ENCODE measurements at regions not wholly inside any gene's neighbourhood (a gene's known extent, or its start where the extent isn't known, plus 50 kb on each side); places are given as distances from the start of the nearest gene placed in this dataset.

- Histone ChIP-seq H3K27me3 (ENCODE audit: insufficient read depth) (no peaks in the 10 kb centered on the region), H3K27ac (ENCODE audit: low read depth in 2 of 2, low read length in 1 of 2) (no peak overlapping the region), H3F3A (replicated peaks; ENCODE audit: insufficient read depth) (no peaks in the 10 kb centered on the region), H3K9me2 (no peaks in the 10 kb centered on the region), H3K9me3 (no peaks in the 10 kb centered on the region), H2AFZ (ENCODE audit: low read depth) (no peak overlapping the region), H3K4me2 (no peak overlapping the region), H3K36me3 (replicated peaks in 1 of 2; ENCODE audit: control insufficient read depth in 1 of 2, insufficient read depth in 2 of 2, low read length in 1 of 2) (no peaks in the 10 kb centered on the region), H3K4me3 (ENCODE audit: low read depth in 2 of 2, low read length in 1 of 2) (no peak overlapping the region), H3K9ac (no peak overlapping the region), H3K4me1 (ENCODE audit: control insufficient read depth in 1 of 2, insufficient read depth in 2 of 2, low read depth in 1 of 2, low read length in 1 of 2) (no peaks in the 10 kb centered on the region), H3K79me2 (ENCODE audit: insufficient read depth) (no peaks in the 10 kb centered on the region), H4K20me1 (ENCODE audit: insufficient read depth) (no peaks in the 10 kb centered on the region)
- DNase-seq, result no peak
- CTCF ChIA-PET, result no interaction called here
- POLR2A ChIA-PET, result no interaction called here
- TF ChIP-seq POLR2AphosphoS5 (IDR thresholded peaks at IDR 0.05; ENCODE audit: low read depth, low read length), result no peak
- TF ChIP-seq EP300 (IDR thresholded peaks at IDR 0.05; ENCODE audit: borderline replicate concordance in 1 of 2, low read depth in 1 of 2, low read length in 1 of 2), result no peak
- TF ChIP-seq, protein P1, sequence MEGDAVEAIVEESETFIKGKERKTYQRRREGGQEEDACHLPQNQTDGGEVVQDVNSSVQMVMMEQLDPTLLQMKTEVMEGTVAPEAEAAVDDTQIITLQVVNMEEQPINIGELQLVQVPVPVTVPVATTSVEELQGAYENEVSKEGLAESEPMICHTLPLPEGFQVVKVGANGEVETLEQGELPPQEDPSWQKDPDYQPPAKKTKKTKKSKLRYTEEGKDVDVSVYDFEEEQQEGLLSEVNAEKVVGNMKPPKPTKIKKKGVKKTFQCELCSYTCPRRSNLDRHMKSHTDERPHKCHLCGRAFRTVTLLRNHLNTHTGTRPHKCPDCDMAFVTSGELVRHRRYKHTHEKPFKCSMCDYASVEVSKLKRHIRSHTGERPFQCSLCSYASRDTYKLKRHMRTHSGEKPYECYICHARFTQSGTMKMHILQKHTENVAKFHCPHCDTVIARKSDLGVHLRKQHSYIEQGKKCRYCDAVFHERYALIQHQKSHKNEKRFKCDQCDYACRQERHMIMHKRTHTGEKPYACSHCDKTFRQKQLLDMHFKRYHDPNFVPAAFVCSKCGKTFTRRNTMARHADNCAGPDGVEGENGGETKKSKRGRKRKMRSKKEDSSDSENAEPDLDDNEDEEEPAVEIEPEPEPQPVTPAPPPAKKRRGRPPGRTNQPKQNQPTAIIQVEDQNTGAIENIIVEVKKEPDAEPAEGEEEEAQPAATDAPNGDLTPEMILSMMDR (IDR thresholded peaks at IDR 0.05), result no peak
- TF ChIP-seq, protein P2, sequence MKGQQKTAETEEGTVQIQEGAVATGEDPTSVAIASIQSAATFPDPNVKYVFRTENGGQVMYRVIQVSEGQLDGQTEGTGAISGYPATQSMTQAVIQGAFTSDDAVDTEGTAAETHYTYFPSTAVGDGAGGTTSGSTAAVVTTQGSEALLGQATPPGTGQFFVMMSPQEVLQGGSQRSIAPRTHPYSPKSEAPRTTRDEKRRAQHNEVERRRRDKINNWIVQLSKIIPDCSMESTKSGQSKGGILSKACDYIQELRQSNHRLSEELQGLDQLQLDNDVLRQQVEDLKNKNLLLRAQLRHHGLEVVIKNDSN (IDR thresholded peaks at IDR 0.05; ENCODE audit: borderline replicate concordance, low read depth), result no peak
- TF ChIP-seq RFX5 (IDR thresholded peaks at IDR 0.05; ENCODE audit: low read length), result no peak
- no peak for TF ChIP-seq GATA2 (CRISPR knock-in tag; IDR thresholded peaks at IDR 0.05)
- TF ChIP-seq, protein P3, sequence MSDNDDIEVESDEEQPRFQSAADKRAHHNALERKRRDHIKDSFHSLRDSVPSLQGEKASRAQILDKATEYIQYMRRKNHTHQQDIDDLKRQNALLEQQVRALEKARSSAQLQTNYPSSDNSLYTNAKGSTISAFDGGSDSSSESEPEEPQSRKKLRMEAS (IDR thresholded peaks at IDR 0.05; ENCODE audit: low read depth), result no peak
- no peak for TF ChIP-seq FOSL2 (IDR thresholded peaks at IDR 0.05; ENCODE audit: borderline replicate concordance, low read depth)
- TF ChIP-seq JUND (IDR thresholded peaks at IDR 0.05), result no peak
- TF ChIP-seq SIN3A (IDR thresholded peaks at IDR 0.05; ENCODE audit: borderline replicate concordance, low read depth, low read length), result no peak
- no peak for TF ChIP-seq REST (IDR thresholded peaks at IDR 0.05; ENCODE audit: low read depth, low read length)
- TF ChIP-seq TAF1 (IDR thresholded peaks at IDR 0.05; ENCODE audit: borderline replicate concordance, low read depth, low read length), result no peak
- 2% methylated on average over 4 of the region's 4 CpGs for WGBS (ENCODE audit: low lambda C conversion rate)
These were observed 505.2 kb downstream of the BCL11B start for GRCh38 chr14:98766818-98767217.

All from SK-N-SH (cell line).